ENCODE measurements at regions not wholly inside any gene's neighbourhood (a gene's known extent, or its start where the extent isn't known, plus 50 kb on each side); places are given as distances from the start of the nearest gene placed in this dataset.

DNA sequence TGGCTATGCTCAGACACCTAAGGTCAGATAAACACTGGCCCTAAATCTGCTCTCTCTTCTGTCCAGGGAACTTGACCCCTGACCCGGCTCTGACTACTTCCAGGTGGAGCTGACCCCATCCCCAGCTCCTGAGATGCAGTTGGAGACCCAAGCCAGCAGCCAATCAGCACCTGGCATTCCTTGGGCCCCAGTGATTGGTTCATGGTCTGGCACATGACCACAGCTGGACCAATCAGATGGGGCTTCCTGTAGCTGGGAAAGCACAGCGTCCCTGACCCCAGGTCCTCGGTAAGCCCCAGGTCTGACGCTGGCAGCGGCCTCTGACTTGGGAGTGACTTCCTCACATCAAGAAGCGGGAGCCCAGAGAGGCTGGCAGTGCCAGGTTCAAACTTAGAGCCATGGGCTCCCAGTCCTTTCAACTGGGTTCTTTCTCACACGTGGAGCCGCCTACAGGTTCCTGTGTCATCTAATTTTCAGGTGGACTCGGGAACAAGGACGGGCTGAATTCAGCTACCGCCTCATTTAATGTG, 915.4 kb upstream of the TMEM132C start:
- DNase-seq (ENCODE audit: insufficient read length, low spot score) (no peak), FAIRE-seq (no peak)
- TF ChIP-seq, protein P1, sequence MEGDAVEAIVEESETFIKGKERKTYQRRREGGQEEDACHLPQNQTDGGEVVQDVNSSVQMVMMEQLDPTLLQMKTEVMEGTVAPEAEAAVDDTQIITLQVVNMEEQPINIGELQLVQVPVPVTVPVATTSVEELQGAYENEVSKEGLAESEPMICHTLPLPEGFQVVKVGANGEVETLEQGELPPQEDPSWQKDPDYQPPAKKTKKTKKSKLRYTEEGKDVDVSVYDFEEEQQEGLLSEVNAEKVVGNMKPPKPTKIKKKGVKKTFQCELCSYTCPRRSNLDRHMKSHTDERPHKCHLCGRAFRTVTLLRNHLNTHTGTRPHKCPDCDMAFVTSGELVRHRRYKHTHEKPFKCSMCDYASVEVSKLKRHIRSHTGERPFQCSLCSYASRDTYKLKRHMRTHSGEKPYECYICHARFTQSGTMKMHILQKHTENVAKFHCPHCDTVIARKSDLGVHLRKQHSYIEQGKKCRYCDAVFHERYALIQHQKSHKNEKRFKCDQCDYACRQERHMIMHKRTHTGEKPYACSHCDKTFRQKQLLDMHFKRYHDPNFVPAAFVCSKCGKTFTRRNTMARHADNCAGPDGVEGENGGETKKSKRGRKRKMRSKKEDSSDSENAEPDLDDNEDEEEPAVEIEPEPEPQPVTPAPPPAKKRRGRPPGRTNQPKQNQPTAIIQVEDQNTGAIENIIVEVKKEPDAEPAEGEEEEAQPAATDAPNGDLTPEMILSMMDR (IDR thresholded peaks at IDR 0.05; ENCODE audit: insufficient read depth, missing control alignments): no peak

DNA sequence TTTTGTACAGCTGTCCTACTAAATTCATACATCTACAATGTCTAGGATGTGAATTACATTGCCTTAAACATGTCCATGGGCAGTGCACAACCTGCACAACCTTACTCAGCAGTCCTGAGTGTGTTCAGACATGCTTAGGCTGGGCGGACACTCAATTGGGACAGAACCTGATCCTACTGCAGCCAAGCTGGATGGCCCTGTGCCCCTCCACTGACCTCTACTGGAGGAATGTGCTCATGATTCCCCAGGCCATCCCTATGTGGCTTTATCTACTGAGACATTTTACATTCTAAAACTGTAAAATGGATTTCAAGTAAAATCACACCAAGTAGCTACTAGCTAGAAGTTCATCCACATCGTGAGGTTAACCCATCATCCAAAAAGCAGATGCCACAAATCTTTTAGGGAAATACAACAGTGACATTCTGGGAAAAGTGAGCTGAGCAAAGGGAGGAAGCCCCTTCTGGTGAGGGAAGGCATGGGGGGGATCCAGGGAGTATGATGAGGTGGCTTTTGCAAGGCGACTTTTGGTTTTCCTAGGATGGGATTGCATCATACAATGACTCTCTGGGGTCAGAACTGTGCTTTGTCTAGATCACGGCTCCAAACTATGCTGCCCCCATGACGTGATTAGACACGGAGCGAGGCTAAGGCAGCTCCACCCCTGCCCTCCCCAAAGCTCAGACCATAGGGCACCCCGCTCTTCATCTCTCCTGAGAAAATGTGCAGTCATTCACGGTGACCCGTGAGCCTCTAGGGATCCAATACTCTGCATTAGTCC, 911.7 kb upstream of the TMEM132C start:
- FAIRE-seq (no peak), DNase-seq (ENCODE audit: insufficient read length, low spot score) (no peak)
- TF ChIP-seq, protein P1 (IDR thresholded peaks at IDR 0.05; ENCODE audit: insufficient read depth, missing control alignments): peak; percentile 1

GRCh38 chr12:127358888-127359287, 908.1 kb upstream of the TMEM132C start:
- no peak for DNase-seq (ENCODE audit: insufficient read length, low spot score)
- TF ChIP-seq, protein P1 (IDR thresholded peaks at IDR 0.05; ENCODE audit: insufficient read depth, missing control alignments): no peak
- FAIRE-seq: no peak

DNA sequence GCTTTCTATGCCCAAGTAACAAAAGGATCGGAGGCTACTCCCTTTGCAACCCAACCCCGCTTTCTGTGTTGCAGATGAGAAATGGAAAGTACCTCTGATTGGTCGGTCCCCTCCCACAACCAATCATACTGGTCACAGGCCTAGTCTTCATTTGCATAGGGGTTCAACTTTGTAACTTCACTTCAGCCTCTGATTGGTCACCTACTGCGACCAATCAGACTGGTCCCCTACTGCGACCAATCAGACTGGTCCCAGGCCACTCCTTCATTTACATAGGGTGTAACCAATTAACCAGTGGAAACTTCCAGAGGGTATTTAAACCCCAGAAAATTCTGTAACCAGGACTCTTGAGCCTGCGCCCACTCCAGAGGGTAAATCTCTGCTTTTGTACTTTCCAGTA, 906.4 kb upstream of the TMEM132C start:
- FAIRE-seq (no peak), DNase-seq (ENCODE audit: insufficient read length, low spot score) (no peak)
- TF ChIP-seq, protein P1 (IDR thresholded peaks at IDR 0.05; ENCODE audit: insufficient read depth, missing control alignments): no peak

- TF ChIP-seq, protein P1 (IDR thresholded peaks at IDR 0.05; ENCODE audit: insufficient read depth, missing control alignments): no peak
- FAIRE-seq (no peak), DNase-seq (ENCODE audit: insufficient read length, low spot score) (no peak)
These were observed 904.8 kb upstream of the TMEM132C start for GRCh38 chr12:127362121-127362520.

GRCh38 chr12:127363392-127363791, 903.6 kb upstream of the TMEM132C start:
- FAIRE-seq: no peak
- TF ChIP-seq, protein P1 (IDR thresholded peaks at IDR 0.05; ENCODE audit: insufficient read depth, missing control alignments): peak; percentile 8
- DNase-seq (ENCODE audit: insufficient read length, low spot score): no peak

DNA sequence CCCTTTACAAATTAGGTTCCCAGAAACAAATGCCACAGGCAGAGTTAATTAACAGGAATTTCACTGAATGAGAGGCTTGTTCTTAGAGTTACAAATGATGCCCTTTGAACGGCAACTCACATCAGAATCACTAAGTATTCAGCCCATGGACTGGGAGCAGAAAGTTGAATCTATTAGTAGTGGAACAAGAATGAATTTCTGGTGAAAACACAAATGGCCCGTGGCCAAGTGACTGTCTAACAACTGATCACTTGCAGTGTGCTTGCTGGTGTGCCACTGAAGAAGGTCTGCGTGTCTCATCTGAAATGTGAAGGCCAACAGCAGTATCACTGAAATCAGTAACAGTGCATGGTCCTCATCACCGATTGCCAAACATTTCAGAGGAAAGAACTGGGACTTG, 893.4 kb upstream of the TMEM132C start:
- DNase-seq (ENCODE audit: insufficient read length, low spot score) (no peak), FAIRE-seq (no peak)
- TF ChIP-seq, protein P1 (IDR thresholded peaks at IDR 0.05; ENCODE audit: insufficient read depth, missing control alignments): no peak
